Urothelium cell line (cell line): ENCODE measurements at regions not wholly inside any gene's neighbourhood (a gene's known extent, or its start where the extent isn't known, plus 50 kb on each side); places are given as distances from the start of the nearest gene placed in this dataset.
"Not testable (repeated sequence)": the region's sequence is repeated elsewhere in the genome, so short reads cannot be mapped to it uniquely, and the experiment has no call there.

Experiments
- DNase-seq: peaks from one replicate; pipeline ENCODE4 v3.0.0; 2011; ENCODE audit warnings: low spot score, mixed read lengths
- FAIRE-seq: peaks from 2 replicates; lab custom pipeline; 2011; peaks lifted over from hg19 to GRCh38; lab: Jason Lieb, UNC

DNA sequence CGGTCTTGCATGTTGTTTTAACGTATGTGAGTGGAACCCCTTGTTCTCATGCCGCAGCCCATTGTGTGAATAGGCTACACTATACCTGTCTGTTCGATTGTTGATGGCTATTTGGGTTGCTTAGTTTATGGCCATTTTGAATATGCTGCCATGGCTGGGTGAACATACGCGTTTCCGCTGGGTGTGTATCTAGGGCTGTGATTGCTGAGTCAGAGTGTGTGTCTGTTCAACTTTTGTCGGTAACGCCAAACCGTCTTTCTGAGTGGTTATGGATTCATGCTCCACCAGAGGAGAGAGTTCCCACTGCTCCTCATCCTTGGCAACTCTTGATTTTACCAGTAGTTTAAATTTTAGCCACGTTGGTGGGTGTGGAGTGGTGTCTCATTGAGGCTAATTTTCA is 77.0 kb downstream of the METRNL start:
- FAIRE-seq (peak; percentile 90), DNase-seq (no peak)

DNA sequence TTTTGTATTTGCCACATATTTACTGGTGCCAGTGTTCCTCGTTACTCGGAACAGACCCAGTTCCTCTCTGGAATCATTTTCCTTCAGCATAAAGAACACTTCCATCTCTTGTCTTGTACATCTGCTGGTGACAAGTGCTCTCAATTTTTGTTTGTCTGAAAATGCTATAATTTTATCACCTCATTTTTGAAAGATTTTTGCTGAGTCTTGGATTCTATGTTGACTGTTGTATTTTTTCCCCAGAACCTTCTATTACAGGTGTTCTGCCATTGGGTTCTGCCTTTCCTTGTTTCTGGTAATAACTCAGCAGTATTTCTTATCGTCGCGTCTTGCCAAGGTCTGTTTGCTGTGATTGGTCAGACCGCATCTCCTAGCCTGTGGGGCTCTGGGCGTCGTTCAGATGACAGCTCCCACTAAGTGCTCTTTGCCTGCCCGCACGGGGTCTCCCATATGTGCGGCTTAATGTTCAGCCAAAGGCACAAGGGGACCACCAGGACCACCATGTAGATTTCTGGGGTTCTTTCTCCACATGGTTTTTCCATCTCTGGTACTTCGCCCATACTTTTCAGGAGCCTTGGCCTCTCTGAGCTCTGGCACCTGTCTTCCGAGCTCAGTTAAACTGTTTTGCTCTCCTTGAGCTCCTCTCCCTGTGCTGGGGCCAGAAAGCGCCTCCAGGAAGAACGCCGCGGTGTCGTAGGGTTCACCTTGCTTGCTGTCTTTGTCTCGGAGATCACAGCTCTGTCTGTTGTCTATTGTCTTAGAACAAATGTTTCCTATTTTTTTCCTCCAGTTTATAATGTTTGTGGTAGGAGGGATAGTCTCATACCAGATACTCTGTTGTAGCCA is 80.0 kb downstream of the METRNL start:
- FAIRE-seq (no peak), DNase-seq (no peak)

DNA sequence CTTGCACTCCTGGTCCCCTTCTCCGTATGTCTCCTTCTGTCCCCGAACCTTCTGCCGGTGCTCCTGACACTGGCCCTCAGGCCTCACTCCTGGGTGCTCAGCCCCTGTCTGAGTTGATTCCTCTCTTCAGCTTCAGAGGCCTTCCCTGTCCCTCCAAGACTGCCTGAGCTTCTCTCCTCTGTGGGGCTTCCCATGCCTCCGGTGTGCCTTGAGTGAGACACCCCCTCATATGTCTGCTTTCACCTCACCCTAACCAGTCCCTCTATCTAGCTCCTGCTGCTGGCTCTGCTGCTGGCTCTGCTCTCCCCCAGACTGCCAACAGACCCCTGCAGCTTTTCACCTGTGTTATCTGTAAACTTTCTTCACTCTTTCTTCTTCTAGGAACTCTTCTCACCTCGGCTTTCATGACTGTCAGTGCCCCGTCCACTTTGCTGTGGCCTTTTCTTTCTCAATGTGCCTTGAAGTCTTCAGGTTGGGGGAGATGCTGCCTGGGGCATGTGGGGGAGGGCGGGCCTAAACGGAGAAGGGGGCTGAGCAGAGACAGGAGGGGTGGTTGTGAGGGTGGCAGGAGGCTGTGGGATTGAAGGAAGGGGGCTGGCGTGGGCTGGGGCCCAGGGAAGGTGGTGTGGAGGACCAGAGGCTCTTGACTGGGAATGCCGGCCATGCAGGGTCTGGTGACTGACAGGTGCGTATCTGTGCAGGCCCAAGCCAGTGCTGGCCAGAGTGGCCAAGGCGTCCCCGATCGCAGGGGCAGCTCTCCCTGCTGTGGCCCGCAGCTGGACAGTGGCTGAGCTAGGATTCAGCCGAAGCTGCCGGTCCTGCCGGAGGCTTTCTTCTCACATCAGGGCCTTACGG is 81.3 kb downstream of the METRNL start:
- FAIRE-seq, result no peak

DNA sequence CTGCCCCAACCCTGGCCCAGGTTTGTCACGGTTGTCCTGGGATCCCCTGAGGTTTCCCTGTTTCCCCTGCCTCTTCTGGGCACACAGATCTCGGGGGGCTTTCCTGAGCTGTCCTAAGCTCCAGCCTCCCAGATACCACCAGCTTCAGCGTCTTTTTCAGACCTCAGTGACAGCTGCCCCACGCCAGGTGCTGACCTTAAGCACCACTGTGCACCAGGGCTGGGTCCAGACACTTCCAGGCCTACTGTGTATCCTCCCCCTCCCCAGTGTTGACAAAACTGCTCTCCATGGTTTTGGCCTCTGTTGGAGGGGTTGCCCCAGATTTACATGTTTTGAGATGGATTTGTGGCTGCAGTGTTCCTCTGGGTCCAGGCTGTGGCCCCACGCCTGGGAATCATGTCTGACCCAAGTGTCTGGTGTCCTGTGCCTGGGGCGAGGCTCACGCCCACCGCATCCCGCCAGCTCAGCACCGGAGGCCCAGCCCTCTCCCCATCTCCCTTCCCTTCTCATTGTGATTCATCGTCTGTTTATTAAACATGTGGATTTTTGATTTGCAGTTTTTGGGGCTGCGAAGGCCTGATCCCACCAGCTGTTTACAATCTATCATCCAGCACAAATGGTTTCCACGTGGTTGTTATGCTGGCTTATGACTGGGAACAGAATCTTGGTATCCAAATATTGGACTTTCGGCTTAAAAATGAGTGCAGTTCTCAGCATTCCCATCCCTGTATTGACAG is 82.1 kb downstream of the METRNL start:
- FAIRE-seq (no peak), DNase-seq (no peak)

More for the DNA sequence above, 81.3 kb downstream of the METRNL start:
- no peak for DNase-seq

DNA sequence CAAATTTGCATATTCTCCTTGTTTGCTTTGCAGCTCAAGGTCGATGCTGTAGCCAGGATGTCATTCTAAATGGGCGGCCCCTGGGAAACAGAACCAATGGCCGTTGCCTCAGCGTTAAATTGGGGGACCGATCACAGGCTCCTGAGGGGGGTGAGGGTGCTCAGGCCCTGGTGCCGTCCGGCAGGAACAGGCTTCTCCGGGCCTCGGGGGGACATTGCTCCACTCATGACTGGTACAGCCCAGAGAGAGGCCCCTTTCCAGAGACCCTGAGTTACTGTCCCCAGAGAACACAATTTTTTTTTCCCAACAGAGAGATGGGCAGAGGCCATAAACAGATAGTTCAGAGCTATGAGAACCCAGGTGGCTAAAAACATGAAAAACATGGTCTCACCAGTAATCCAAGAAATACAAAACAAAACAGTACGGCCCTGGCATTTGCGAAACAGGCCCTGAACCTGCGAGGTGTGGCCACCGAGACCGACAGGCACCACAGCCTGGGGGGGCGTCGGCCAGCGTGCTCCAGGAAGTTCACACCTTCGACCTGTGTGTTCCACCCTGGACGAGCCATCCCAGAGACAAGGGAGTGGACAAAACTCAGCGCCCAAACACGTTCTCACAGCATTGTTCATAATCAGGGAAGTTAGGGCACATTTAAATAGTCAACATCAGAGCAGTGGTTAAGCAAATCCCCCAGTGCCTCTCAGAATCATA is 82.8 kb downstream of the METRNL start:
- FAIRE-seq (no peak), DNase-seq (no peak)

DNA sequence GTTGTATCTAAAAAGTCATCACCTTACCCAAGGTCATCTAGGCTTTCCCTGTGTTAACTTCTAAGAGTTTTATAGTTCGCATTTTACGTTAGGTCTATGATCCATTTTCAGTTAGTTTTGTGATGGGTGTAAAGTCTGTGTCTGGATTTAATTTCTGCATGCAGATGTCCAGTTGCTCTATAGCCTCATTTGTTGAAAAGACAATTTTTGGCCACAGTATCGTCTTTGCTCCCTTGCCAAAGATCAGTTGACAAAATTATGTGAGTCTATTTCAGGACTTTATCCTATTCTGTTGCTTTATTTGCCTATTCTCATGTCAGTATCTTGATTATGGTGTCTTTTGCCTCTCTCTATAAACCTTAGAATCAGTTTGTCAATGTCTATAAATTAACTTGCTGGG is 85.1 kb downstream of the METRNL start:
- DNase-seq (no peak), FAIRE-seq (peak; percentile 30)

DNA sequence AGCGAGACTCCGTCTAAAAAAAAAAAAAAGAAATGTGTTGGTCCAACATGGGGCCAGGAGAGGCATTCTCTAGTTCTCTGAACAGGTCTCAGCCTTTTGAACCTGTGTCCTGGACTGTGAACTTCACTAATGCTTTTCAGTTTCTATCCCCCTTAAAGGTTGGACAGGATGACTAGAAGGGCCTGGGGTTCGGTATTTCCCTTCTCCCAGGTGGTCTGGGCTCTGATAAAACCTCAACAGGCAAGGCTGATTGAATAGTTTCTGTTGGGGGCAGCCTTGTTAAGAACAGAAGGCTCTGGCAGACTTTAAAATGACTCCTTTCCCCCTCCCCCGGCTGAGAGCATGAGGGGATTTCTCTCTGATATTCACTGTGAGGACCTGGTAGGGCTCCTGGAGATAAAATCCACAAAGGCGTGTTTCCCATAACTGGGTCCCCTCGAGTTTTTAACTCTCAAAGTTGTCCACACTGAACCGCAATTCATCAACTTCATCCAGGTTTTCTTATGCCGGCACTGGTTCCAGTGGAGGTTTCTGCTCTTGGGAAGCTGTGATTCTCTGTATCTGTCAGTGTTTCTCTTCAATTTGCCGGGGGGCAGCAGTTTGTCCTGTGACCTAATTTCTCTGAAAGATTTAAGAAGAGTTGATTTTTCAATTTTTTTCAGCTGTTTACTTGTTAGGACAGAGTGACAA is 91.3 kb downstream of the METRNL start:
- DNase-seq (no peak), FAIRE-seq (no peak)

DNA sequence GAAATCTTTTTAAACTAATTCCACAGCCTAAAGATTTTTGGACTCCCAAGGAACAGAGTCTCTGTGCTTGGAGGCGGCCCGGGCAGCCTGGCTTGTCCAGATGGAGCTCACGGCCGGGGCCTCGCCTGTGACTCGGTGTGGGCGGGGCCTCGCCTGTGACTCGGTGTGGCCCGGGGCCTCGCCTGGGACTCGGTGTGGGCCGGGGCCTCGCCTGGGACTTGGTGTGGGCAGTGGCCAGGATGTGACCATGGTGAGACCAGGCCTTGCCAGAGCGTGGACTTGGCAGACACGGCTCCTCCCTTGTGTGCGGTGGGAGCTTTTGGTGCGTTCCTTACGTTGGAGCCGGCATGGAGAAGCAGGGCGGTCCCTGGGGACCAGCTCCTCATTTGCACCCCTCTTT is 92.3 kb downstream of the METRNL start:
- FAIRE-seq, result peak; percentile 32
- DNase-seq, result no peak

DNA sequence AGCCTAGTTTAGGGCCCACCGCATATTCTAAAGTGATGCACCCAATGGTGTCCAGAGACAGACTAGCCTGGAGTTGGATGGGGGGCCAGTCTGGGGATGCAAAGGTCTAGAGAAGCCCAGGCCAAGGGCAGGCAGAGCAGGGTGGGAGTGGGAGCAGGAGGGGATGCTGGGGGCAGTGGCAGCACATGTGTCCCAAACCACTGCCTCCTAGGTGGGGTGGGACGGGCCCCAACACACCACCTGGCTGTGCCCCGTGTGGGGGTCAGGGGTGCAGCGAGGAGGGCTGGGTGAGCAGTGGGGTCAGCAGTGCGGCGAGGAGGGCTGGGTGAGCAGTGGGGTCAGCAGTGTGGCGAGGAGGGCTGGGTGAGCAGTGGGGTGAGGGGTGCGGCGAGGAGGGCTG is 92.7 kb downstream of the METRNL start:
- FAIRE-seq, result not testable (repeated sequence)

DNA sequence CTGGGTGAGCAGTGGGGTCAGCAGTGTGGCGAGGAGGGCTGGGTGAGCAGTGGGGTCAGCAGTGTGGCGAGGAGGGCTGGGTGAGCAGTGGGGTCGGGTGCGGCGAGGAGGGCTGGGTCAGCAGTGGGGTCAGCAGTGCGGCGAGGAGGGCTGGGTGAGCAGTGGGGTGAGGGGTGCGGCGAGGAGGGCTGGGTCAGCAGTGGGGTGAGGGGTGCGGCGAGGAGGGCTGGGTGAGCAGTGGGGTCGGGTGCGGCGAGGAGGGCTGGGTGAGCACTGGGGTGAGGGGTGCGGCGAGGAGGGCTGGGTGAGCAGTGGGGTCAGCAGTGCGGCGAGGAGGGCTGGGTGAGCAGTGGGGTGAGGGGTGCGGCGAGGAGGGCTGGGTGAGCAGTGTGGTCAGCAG is 93.2 kb downstream of the METRNL start:
- not testable (repeated sequence) for FAIRE-seq, DNase-seq

More for the DNA sequence above, 92.7 kb downstream of the METRNL start:
- DNase-seq, result not testable (repeated sequence)

DNA sequence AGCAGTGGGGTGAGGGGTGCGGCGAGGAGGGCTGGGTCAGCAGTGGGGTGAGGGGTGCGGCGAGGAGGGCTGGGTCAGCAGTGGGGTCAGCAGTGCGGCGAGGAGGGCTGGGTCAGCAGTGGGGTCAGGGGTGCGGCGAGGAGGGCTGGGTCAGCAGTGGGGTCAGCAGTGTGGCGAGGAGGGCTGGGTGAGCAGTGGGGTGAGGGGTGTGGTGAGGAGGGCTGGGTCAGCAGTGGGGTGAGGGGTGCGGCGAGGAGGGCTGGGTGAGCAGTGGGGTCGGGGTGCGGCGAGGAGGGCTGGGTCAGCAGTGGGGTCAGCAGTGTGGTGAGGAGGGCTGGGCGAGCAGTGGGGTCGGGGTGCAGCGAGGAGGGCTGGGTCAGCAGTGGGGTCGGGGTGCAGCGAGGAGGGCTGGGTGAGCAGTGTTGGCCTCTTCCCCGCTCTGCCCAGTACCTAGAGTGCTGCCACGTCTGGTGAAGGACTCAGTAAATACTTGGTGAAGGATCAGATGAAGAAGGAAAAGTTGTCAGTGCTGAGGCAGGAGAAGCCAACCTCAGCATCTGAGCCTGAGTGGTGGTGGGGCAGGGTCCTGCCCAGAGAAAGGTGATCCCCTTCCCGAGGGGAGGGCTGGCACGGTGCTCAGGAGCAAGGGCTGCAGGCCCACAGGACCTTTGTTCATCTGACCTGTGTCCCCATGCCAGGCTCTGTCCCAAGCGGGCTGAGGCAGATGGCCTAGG is 93.9 kb downstream of the METRNL start:
- peak; percentile 67 for FAIRE-seq
- not testable (repeated sequence) for DNase-seq

DNA sequence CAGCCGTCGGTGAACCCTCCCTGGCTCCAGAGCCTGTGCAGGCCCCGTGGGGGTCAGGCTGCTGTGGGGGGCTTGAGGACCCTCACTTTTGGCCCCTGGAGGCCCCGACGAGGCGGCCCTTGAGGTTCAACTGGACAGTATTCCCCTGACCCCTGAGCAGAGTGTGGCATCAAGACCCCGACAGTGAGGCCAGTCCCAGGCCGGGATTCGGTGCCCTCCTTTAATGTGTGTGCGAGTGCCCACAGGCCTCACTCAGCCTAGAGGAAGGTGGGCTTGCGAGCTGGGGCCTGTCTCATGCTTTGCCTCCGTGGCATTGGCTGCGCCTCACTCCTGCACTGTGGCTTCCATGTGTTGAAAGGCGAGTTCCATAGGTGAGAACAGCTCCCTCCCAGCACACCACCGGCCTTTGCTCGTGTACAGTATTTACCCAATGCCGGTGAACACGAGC is 94.5 kb downstream of the METRNL start:
- no peak for DNase-seq
- FAIRE-seq, result no peak

DNA sequence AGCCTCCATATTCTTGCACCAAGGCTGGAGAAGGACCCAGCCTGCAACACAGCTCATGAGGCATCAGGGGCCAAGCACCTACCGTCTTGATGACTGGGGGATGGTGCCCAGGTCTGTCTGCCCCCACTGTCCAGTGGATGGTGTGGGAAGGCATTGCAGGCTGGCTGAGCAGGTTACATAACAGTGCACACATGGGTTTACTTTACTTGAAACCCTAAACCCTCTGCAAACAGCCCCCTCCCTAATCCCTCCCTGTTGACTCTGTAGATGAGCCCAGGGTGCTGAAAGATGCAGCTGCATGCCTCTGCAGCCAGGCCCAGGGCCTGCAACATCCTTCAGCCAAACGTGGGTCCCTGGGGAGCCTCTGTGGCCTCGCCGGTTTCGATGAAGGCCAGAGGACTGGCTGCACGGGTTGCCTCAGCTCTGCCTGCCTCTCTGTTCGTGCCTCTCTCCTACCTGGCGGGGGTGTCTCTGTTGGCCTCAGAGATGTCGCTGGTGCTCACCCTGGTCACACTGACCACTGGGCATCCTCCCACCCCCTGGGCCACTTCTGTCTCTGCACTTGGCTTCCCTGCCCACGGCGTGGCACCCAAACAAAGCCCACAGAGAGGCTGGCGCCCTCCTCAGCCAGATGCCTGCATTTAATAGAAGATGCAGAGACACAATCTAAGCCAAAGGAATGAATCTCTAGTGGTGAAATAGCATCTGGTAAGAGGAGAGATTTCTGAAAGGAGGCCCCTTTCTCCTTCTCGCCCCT is 95.1 kb downstream of the METRNL start:
- DNase-seq (no peak), FAIRE-seq (peak; percentile 9)

DNA sequence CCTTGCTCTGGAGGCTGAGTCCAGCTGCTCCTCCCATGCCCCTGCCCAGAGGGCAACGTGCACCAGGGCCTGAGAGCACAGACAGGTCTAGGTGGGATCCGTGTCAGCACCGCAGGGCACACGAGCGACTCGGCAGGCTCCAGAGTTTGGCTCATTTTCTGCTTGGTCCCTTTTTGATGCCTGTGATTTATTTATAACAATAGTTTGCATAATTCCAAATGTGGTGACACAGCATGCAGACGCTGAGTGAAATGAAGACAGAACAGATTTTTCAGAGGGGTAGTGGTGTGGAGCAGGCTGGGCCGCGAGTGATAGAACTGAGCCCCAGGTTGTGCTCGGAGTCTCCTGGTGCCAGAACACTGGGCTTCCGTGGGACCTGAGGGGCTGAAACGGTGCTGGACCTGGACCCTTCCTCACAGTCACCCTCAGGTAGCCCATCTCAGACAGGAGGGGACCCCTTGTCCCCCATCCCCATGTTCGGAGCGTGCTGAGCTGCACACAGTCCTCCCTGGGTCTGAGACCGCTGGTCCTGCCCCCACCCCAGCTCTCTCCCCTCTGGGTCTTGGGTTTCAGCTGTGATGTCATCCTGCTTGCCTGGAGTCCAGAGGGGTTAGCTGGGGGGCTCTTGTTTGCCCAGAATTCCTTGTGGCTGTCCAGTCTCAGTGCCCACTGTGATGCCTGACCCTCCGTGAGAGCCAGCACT is 95.9 kb downstream of the METRNL start:
- no peak for DNase-seq
- no peak for FAIRE-seq

DNA sequence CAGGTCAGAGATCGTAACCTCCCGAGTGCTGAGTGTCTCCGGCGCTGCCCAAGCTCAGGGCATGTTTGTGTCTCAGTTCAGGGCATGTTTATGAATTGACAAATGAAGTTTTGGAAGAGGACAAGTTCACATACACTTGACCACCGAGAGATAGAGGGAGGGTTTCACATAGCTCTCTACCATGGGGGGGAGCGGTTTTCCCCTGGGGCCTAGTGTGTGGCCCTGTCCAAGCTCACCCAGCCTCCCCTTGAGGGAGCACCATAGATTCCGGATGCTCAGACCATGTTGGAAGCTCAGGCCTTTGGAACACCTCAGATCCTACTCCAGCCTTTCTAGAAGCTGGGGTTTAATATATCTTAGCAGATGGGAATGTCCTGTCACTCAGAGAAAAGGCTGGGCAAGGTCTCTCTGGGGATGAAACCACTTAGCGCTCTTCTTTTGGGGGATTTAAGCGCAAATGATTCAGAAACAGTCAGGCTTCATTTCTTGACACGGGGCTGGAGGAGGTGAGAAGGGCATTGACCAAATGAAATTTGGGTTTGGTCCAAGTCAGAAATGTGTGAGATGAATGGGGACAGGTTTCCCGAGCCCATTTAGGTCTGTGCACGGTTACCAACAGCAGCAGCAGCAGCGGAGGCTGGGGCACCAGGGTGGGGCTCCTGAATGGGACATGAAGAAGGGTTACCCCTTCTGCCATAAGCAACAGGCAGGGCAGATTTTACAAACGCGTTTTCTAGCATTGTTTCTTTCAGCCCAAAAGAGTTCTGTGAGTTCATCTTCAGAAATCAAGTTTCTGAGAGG is 96.6 kb downstream of the METRNL start:
- no peak for DNase-seq
- FAIRE-seq, result no peak

DNA sequence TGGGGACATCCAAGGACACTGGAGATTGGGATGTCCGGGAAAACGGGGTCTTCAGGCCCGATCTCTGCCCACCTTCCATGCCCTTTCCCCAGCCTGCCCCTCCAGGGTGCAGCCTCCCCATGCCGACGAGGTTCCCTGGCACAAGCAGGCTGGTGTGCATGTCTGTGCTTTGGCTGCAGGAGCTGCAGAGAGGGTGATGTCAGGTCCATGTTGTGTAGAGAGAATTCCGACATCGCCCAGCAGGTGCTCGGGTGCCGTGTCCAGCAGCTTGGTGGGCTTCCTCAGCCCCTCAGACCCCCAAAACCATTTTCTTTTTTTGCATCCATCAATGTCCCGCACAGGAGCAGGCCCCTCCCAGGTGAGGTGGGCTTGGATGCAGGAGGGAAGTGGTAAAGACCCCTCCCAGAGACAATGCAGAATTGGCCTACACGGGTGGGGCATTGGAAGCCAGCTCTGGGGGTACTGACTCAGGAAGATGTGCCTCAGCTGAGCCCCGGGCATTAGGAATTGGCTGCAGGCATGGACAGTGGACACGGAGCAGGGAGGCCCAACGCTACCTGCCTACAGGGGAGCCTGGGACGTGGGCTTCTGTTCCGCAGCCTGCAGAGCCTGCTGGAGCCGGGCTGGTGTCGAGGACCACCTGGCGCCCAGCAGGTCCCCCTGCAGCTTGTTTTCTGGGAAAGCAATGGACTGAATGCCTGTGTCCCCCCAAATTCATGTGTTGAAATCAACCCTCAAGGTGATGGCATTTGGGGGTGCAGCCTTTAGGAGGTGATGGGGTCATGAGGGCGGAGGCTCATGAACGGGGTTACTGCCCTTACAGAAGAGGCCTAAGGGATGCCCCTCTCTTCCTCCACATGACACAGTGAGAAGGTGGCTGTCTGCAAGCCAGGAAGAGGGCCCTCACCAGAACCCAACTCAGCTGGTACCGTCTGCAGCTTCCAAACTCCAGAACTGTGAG is 97.5 kb downstream of the METRNL start:
- no peak for FAIRE-seq

More for the DNA sequence above, 97.5 kb downstream of the METRNL start:
- no peak for DNase-seq
